Ovary (tissue), 3 donors: ENCODE measurements at regions not wholly inside any gene's neighbourhood (a gene's known extent, or its start where the extent isn't known, plus 50 kb on each side); places are given as distances from the start of the nearest gene placed in this dataset.

Source experiments
- CTCF ChIP-seq, 3 donors: fragments of 450-650 bp in 2 of 3; fragments of 200-600 bp in 1 of 3; IDR thresholded peaks; one replicate each; pipeline versions ENCODE4 v1.5.1 to v1.8.0; 2016 to 2022; ENCODE audit warnings: antibody characterized with exemption in 3 of 3, mild to moderate bottlenecking in 1 of 3
- EP300 ChIP-seq: sonication (generic); formaldehyde crosslinking; IDR thresholded peaks from one replicate; pipeline ENCODE4 v1.6.1; 2017; ENCODE audit warnings: antibody characterized with exemption
- POLR2A ChIP-seq: fragments of 450-650 bp; IDR thresholded peaks from one replicate; pipeline ENCODE4 v1.6.1; 2017; ENCODE audit warnings: antibody characterized with exemption, mild to moderate bottlenecking, moderate library complexity
- donor health status: DM: no; HTN: no; CAD: no.

- TF ChIP-seq CTCF (IDR thresholded peaks at IDR 0.05) (no peak), POLR2A (no peak), EP300 (no peak)
These were observed 86.9 kb downstream of the KLF15 start for GRCh38 chr3:126270145-126270811.
